ENCODE measurements at regions not wholly inside any gene's neighbourhood (a gene's known extent, or its start where the extent isn't known, plus 50 kb on each side); places are given as distances from the start of the nearest gene placed in this dataset.

- no peak overlapping the region for H3K4me3 Mint-ChIP-seq
- no peaks in the 10 kb centered on the region for H3K4me1 Mint-ChIP-seq (ENCODE audit: low read depth)
- H3K36me3 Mint-ChIP-seq, result no peaks in the 10 kb centered on the region
- peaks cover 16% of the 10 kb centered on the region for H3K27me3 Mint-ChIP-seq
- H3K27ac Mint-ChIP-seq, result no peak overlapping the region
- no peaks in the 10 kb centered on the region for H3K9me3 Mint-ChIP-seq (ENCODE audit: low read depth)
These were observed 51.8 kb upstream of the LINGO1 start for GRCh38 chr15:77684341-77685081.

DNA sequence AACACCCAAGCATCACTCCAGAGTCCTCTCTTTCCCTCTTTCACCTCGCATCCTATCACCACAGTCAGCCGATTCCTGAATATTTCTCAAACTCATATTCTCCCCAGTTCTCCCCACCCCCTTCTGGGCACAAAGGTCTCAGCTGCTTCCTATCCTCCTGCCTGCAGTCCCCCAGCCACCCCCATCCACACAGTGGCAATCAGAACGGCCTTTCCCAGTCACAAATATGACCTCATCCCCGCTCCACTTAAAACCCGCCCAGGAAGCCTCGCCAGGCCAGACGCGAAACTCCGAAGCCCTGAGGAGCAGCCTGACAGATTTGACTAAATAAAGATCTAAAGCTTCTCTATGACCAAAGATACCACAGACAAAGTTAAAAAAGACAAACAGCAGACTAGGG lies 49.9 kb upstream of the LINGO1 start:
- Mint-ChIP-seq H3K27ac (no peak overlapping the region), H3K4me3 (no peak overlapping the region), H3K9me3 (ENCODE audit: low read depth) (no peaks in the 10 kb centered on the region), H3K27me3 (peaks cover 15% of the 10 kb centered on the region), H3K36me3 (no peaks in the 10 kb centered on the region), H3K4me1 (ENCODE audit: low read depth) (no peaks in the 10 kb centered on the region)

Data from activated naive CD8-positive, alpha-beta T cell (primary cell).